ENCODE measurements at regions not wholly inside any gene's neighbourhood (a gene's known extent, or its start where the extent isn't known, plus 50 kb on each side); places are given as distances from the start of the nearest gene placed in this dataset.

GRCh38 chr6:140912686-140913085, 1220.0 kb upstream of the GJE1 start:
- no peak for TF ChIP-seq POLR2A (IDR thresholded peaks at IDR 0.05)
- no peak for TF ChIP-seq CTCF (IDR thresholded peaks at IDR 0.05)
- intact Hi-C loops (cut with DNase I), result no loop called here
- 78 to 88% (median 82%) methylated on average over 3 of the region's 3 CpGs for WGBS, 4 donors

GRCh38 chr6:140909625-140910024, 1223.1 kb upstream of the GJE1 start:
- DNase-seq, result no peak
- 69 to 84% (median 82%) methylated on average over 1 of the region's 1 CpG for WGBS, 4 donors
- TF ChIP-seq POLR2A (IDR thresholded peaks at IDR 0.05), result no peak
- TF ChIP-seq CTCF (IDR thresholded peaks at IDR 0.05), result no peak
- intact Hi-C loops (cut with DNase I), result no loop called here
- Histone ChIP-seq H3K4me1 (replicated peaks in 1 of 2) (no peaks in the 10 kb centered on the region), H3K4me3 (no peak overlapping the region), H3K36me3 (replicated peaks in 1 of 2) (no peaks in the 10 kb centered on the region), H3K9me3 (replicated peaks in 1 of 3) (no peaks in the 10 kb centered on the region), H3K27ac (no peak overlapping the region), H3K27me3 (no peaks in the 10 kb centered on the region)

More at GRCh38 chr6:140912686-140913085, 1220.0 kb upstream of the GJE1 start:
- H3K27me3 ChIP-seq, result no peaks in the 10 kb centered on the region
- no peak for DNase-seq
- H3K4me3 ChIP-seq, result no peak overlapping the region
- no peak overlapping the region for H3K27ac ChIP-seq
- H3K4me1 ChIP-seq (replicated peaks in 1 of 2), result no peaks in the 10 kb centered on the region
- no peaks in the 10 kb centered on the region for H3K36me3 ChIP-seq (replicated peaks in 1 of 2)
- H3K9me3 ChIP-seq (replicated peaks in 1 of 3), result no peaks in the 10 kb centered on the region

- Histone ChIP-seq H3K36me3 (replicated peaks in 1 of 2) (no peaks in the 10 kb centered on the region), H3K27me3 (no peaks in the 10 kb centered on the region), H3K27ac (no peak overlapping the region), H3K4me1 (replicated peaks in 1 of 2) (no peaks in the 10 kb centered on the region), H3K4me3 (no peak overlapping the region), H3K9me3 (replicated peaks in 1 of 3) (no peaks in the 10 kb centered on the region)
- intact Hi-C loops (cut with DNase I), result no loop called here
- DNase-seq, result no peak
- TF ChIP-seq CTCF (IDR thresholded peaks at IDR 0.05), result no peak
- no peak for TF ChIP-seq POLR2A (IDR thresholded peaks at IDR 0.05)
Measured at GRCh38 chr6:140909156-140909555, 1223.6 kb upstream of the GJE1 start.

- Histone ChIP-seq H3K27ac (no peak overlapping the region), H3K4me1 (replicated peaks in 1 of 2) (no peaks in the 10 kb centered on the region), H3K4me3 (no peak overlapping the region), H3K36me3 (replicated peaks in 1 of 2) (no peaks in the 10 kb centered on the region), H3K27me3 (no peaks in the 10 kb centered on the region), H3K9me3 (replicated peaks in 1 of 3) (no peaks in the 10 kb centered on the region)
- intact Hi-C loops (cut with DNase I), result no loop called here
- TF ChIP-seq POLR2A (IDR thresholded peaks at IDR 0.05) (no peak), CTCF (IDR thresholded peaks at IDR 0.05) (no peak)
- DNase-seq, result no peak
Measured at GRCh38 chr6:140908505-140908904, 1224.2 kb upstream of the GJE1 start.
